Colonic mucosa (tissue), 4 donors: ENCODE measurements at regions not wholly inside any gene's neighbourhood (a gene's known extent, or its start where the extent isn't known, plus 50 kb on each side); places are given as distances from the start of the nearest gene placed in this dataset.

Source experiments
- DNase-seq: peaks from one replicate; pipeline ENCODE4 v3.0.0-alpha.2; 2020
- H3K27ac ChIP-seq: fragments of 200-600 bp; one replicate; pipeline ENCODE4 v1.8.0; 2021
- H3K27me3 ChIP-seq: fragments of 200-600 bp; one replicate; pipeline ENCODE4 v1.8.0; 2021
- H3K36me3 ChIP-seq: fragments of 200-600 bp; one replicate; pipeline ENCODE4 v1.8.0; 2021
- H3K4me1 ChIP-seq: fragments of 200-600 bp; one replicate; pipeline ENCODE4 v1.8.0; 2021; ENCODE audit warnings: mild to moderate bottlenecking
- H3K4me3 ChIP-seq: fragments of 200-600 bp; one replicate; pipeline ENCODE4 v1.8.0; 2021
- H3K9ac ChIP-seq, 2 donors: one replicate each; pipeline ENCODE4 v1.7.0; 2013; ENCODE audit warnings: control low read depth in 2 of 2, low read depth in 2 of 2, low read length in 2 of 2
- H3K9me3 ChIP-seq: fragments of 200-600 bp; one replicate; pipeline ENCODE4 v1.8.0; 2021
- CTCF ChIP-seq: fragments of 200-600 bp; IDR thresholded peaks from one replicate; pipeline ENCODE4 v1.8.0; 2022; ENCODE audit warnings: antibody characterized with exemption, mild to moderate bottlenecking
- intact Hi-C: fragments of 100-400 bp; cut with DNase I; formaldehyde crosslinking; loops from one replicate; pipeline ENCODE4 v1.14.1; 2022
- donor health status: healthy.
- donor health status: DM: no; HTN: no; CAD: no.
- donor health status: DM: no; HTN: no; CAD: no.

GRCh38 chr11:23594755-23595154 lies 734.5 kb upstream of the CCDC179 start:
- H3K4me3 ChIP-seq: no peak overlapping the region
- no peaks in the 10 kb centered on the region for H3K4me1 ChIP-seq
- no peak for TF ChIP-seq CTCF
- no peaks in the 10 kb centered on the region for H3K9me3 ChIP-seq
- no peaks in the 10 kb centered on the region for H3K27me3 ChIP-seq
- intact Hi-C loops: no loop called here
- DNase-seq: no peak
- H3K27ac ChIP-seq: no peak overlapping the region
- no peaks in the 10 kb centered on the region for H3K36me3 ChIP-seq
- H3K9ac ChIP-seq: no peak overlapping the region

- H3K9me3 ChIP-seq: no peaks in the 10 kb centered on the region
- intact Hi-C loops: no loop called here
- no peak overlapping the region for H3K9ac ChIP-seq
- no peak for TF ChIP-seq CTCF
- H3K4me1 ChIP-seq: no peaks in the 10 kb centered on the region
- H3K4me3 ChIP-seq: no peak overlapping the region
- no peak overlapping the region for H3K27ac ChIP-seq
- no peak for DNase-seq
- no peaks in the 10 kb centered on the region for H3K36me3 ChIP-seq
- H3K27me3 ChIP-seq: no peaks in the 10 kb centered on the region
Measured at GRCh38 chr11:23604966-23605365, 744.7 kb upstream of the CCDC179 start.

DNA sequence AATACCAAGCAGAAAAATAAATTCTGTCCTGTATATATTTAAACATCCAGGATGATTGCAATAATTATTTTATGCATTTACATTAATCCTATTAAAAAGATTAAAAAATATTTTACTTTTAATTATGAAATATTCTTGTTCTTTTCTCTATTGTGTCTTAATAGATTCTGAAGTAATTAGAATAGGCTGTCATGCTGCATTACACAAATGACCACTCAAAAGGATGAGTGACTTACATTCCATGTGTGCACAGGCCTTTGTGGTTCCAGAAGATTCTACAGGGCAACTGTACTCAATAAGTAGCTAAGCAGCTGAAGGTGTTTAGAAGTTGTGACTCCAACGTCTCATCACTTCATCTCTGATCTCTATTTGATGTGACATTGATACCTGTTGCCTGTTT lies 745.9 kb upstream of the CCDC179 start:
- Histone ChIP-seq H3K9me3 (no peaks in the 10 kb centered on the region), H3K27me3 (no peaks in the 10 kb centered on the region), H3K27ac (no peak overlapping the region), H3K4me3 (no peak overlapping the region), H3K4me1 (no peaks in the 10 kb centered on the region), H3K36me3 (no peaks in the 10 kb centered on the region), H3K9ac (no peak overlapping the region)
- TF ChIP-seq CTCF: no peak
- intact Hi-C loops: no loop called here
- DNase-seq: no peak

DNA sequence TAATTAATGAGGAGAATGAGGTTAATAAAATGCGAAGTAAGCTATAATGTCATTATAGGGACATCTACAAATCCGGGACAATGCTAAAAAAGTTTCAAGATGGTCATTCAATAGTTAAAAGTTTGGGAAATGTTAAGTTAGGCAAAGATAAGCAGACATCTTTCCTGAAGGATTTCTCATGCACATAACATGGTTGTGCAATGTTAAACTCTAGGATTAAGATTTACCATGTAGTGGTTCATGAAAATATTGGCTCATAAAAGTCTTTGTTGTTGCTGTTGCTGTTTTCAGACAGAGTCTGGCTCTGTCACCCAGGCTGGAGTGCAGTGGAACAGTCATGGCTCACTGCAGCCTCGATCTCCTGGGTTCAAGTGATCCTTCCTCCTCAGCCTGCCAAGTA lies 751.5 kb upstream of the CCDC179 start:
- no peak for TF ChIP-seq CTCF

DNA sequence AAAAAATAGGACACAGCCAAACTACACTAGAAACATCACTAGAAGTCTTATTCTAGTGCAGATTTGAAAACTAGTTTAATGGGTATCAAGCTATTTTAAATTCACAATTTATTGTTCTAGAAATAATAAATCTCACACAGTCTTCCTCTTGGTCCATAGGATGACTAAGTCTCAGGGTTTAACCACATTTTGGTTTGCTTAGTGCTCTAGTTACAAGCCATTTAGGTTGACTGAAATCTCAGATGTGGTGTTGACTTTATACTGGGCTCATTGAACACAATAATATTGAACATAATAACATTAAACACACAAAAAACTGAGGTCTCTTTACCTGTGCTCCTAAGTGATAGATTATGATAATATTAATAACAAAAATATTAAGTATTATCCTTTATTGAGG lies 760.3 kb upstream of the CCDC179 start:
- Histone ChIP-seq H3K27me3 (no peaks in the 10 kb centered on the region), H3K4me3 (no peak overlapping the region), H3K9me3 (no peaks in the 10 kb centered on the region), H3K9ac (no peak overlapping the region), H3K4me1 (no peaks in the 10 kb centered on the region), H3K36me3 (no peaks in the 10 kb centered on the region), H3K27ac (no peak overlapping the region)
- DNase-seq: no peak
- intact Hi-C loops: no loop called here
- TF ChIP-seq CTCF: no peak

More for the DNA sequence above, 751.5 kb upstream of the CCDC179 start:
- intact Hi-C loops: no loop called here
- no peak overlapping the region for H3K9ac ChIP-seq
- H3K4me1 ChIP-seq: no peaks in the 10 kb centered on the region
- H3K4me3 ChIP-seq: no peak overlapping the region
- H3K27me3 ChIP-seq: no peaks in the 10 kb centered on the region
- no peaks in the 10 kb centered on the region for H3K36me3 ChIP-seq
- no peak overlapping the region for H3K27ac ChIP-seq
- no peak for DNase-seq
- H3K9me3 ChIP-seq: no peaks in the 10 kb centered on the region

- Histone ChIP-seq H3K9me3 (no peaks in the 10 kb centered on the region), H3K27me3 (no peaks in the 10 kb centered on the region), H3K36me3 (no peaks in the 10 kb centered on the region), H3K9ac (no peak overlapping the region), H3K27ac (no peak overlapping the region), H3K4me3 (no peak overlapping the region), H3K4me1 (no peaks in the 10 kb centered on the region)
- intact Hi-C loops: no loop called here
- no peak for DNase-seq
- no peak for TF ChIP-seq CTCF
Measured at GRCh38 chr11:23632293-23632692, 772.0 kb upstream of the CCDC179 start.
